GM12874 (cell line): ENCODE measurements at regions not wholly inside any gene's neighbourhood (a gene's known extent, or its start where the extent isn't known, plus 50 kb on each side); places are given as distances from the start of the nearest gene placed in this dataset.

Experiments
- TF ChIP-seq, protein P1 (sequence below): IDR thresholded peaks from 2 replicates; pipeline ENCODE4 v1.5.1; 2011; ENCODE audit warnings: low read depth, mild to moderate bottlenecking, control low read depth, low read length, moderate library complexity; ENCODE audit not compliant: insufficient read depth

- TF ChIP-seq, protein P1, sequence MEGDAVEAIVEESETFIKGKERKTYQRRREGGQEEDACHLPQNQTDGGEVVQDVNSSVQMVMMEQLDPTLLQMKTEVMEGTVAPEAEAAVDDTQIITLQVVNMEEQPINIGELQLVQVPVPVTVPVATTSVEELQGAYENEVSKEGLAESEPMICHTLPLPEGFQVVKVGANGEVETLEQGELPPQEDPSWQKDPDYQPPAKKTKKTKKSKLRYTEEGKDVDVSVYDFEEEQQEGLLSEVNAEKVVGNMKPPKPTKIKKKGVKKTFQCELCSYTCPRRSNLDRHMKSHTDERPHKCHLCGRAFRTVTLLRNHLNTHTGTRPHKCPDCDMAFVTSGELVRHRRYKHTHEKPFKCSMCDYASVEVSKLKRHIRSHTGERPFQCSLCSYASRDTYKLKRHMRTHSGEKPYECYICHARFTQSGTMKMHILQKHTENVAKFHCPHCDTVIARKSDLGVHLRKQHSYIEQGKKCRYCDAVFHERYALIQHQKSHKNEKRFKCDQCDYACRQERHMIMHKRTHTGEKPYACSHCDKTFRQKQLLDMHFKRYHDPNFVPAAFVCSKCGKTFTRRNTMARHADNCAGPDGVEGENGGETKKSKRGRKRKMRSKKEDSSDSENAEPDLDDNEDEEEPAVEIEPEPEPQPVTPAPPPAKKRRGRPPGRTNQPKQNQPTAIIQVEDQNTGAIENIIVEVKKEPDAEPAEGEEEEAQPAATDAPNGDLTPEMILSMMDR: no peak
These were observed 480.2 kb downstream of the HS3ST3B1 start for GRCh38 chr17:14781123-14781522.

GRCh38 chr17:14780097-14780651, 479.3 kb downstream of the HS3ST3B1 start:
- TF ChIP-seq, protein P1: no peak

DNA sequence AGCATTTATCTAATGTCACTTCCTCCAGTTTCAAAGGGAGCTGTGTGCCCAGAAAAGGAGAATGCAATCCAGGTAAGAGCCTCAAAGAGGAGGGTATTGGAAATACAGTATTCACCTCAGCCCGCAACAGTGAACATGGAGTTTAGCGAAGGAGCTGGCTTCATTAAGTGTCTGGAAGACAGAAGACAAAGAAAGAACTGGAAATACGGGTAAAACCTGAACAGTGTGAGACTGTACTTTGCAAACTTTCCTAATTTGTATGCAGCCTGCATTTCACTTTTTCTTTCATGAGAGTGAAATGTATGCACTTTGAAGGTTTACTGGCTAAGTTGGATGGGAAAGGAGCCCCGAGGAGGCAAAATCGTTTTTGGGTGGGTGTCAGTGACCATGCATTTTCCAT, 478.4 kb downstream of the HS3ST3B1 start:
- TF ChIP-seq, protein P1: no peak

- TF ChIP-seq, protein P1: no peak
These were observed 476.4 kb downstream of the HS3ST3B1 start for GRCh38 chr17:14777291-14777690.

DNA sequence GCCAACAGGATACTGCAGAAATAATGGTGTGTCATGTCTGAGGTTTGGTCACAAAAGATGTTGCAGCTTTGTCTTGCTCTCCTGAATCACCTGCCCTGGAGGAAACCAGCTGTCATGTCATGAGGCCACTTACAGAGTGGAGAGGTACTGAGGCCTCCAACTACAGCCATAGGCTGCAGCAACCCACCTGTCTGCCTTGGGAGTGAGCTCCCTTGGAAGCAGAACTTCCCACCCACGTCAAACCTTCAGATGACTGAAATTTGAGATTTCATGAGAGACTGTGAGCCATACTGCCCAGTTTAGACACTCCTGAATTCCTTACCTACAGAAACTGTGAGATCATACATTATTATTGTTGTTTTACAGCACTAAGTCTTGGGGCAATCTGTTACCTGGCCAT, 475.9 kb downstream of the HS3ST3B1 start:
- TF ChIP-seq, protein P1: no peak

- TF ChIP-seq, protein P1: no peak
These were observed 475.0 kb downstream of the HS3ST3B1 start for GRCh38 chr17:14775731-14776492.

DNA sequence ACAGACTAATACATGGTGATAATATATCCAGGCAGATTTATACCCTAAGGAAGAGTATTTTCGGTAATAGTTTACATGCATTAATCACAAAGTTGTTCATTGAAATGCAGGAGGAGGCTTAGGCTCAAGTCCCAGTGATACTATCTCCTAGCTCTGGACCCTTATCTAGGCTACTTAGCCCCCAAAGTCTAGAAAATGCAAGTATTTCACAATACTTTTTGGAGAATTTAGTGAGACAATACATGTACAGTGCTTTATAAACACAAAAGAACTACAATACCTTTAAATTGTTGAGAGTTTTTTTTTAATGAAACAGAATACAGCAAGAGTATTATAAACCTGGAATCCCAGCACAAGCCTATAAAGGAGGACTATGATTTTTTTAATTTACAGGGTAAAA, 473.9 kb downstream of the HS3ST3B1 start:
- TF ChIP-seq, protein P1: no peak
